ENCODE measurements at regions not wholly inside any gene's neighbourhood (a gene's known extent, or its start where the extent isn't known, plus 50 kb on each side); places are given as distances from the start of the nearest gene placed in this dataset.

GRCh38 chr2:239570216-239570925 lies 169.6 kb upstream of the HDAC4 start:
- intact Hi-C loops (cut with micrococcal nuclease): no loop called here
- H3K79me2 ChIP-seq (ENCODE audit: control insufficient read depth, insufficient read depth, low read length): no peaks in the 10 kb centered on the region
- ChIA-PET POLR2A (no interaction called here), CTCF (no interaction called here)
- FAIRE-seq: no peak
- H3K4me1 ChIP-seq (ENCODE audit: control insufficient read depth, extremely low read depth, insufficient read depth, low read length): no peaks in the 10 kb centered on the region
- no peaks in the 10 kb centered on the region for H3K9me1 ChIP-seq (replicated peaks; ENCODE audit: control insufficient read depth, extremely low read depth, insufficient read depth, low read length)
- no TSS peak for BruUV-seq (replicated peaks)
- H4K20me1 ChIP-seq (replicated peaks; ENCODE audit: control insufficient read depth, extremely low read depth, insufficient read depth, low read length): no peaks in the 10 kb centered on the region
- TF ChIP-seq MAX (IDR thresholded peaks at IDR 0.05; ENCODE audit: insufficient read depth, insufficient read length): no peak
- TF ChIP-seq POLR2A (IDR thresholded peaks at IDR 0.05; ENCODE audit: low read depth, low read length): no peak
- no peak for TF ChIP-seq CTCF (IDR thresholded peaks at IDR 0.05; ENCODE audit: extremely low read depth in 1 of 2, insufficient read depth in 1 of 2, low read depth in 1 of 2, low read length in 2 of 2)
- H3K9me3 ChIP-seq (replicated peaks; ENCODE audit: control insufficient read depth, insufficient read depth, low read length): no peaks in the 10 kb centered on the region
- no peak for DNase-seq (ENCODE audit: low read depth, low spot score)
- H3K36me3 ChIP-seq (ENCODE audit: control insufficient read depth in 2 of 2, extremely low read depth in 1 of 2, insufficient read depth in 2 of 2, low read length in 2 of 2): no peaks in the 10 kb centered on the region
- dilution Hi-C loops (cut with MboI; ENCODE audit: extremely low pct_ligation_motif_present, low sequenced_read_pairs): no loop called here
- H3K4me3 ChIP-seq (replicated peaks in 1 of 3; ENCODE audit: insufficient read depth in 1 of 3, low read depth in 1 of 3, low read length in 3 of 3): no peak overlapping the region
- no peak overlapping the region for H3K27ac ChIP-seq (ENCODE audit: insufficient read depth, low read depth, low read length)
- H2AFZ ChIP-seq (ENCODE audit: low read depth, low read length): no peak overlapping the region
- no peak overlapping the region for H3K4me2 ChIP-seq (ENCODE audit: insufficient read depth, low read length)
- H3K27me3 ChIP-seq (ENCODE audit: control insufficient read depth in 2 of 2, insufficient read depth in 2 of 2, low read length in 2 of 2): no peaks in the 10 kb centered on the region
- H3K9ac ChIP-seq (replicated peaks; ENCODE audit: extremely low read depth, insufficient read depth, low read length): no peak overlapping the region

GRCh38 chr2:239569401-239570090 lies 168.7 kb upstream of the HDAC4 start:
- Histone ChIP-seq H3K27me3 (ENCODE audit: control insufficient read depth in 2 of 2, insufficient read depth in 2 of 2, low read length in 2 of 2) (no peaks in the 10 kb centered on the region), H2AFZ (ENCODE audit: low read depth, low read length) (no peak overlapping the region), H3K36me3 (ENCODE audit: control insufficient read depth in 2 of 2, extremely low read depth in 1 of 2, insufficient read depth in 2 of 2, low read length in 2 of 2) (no peaks in the 10 kb centered on the region), H3K9me3 (replicated peaks; ENCODE audit: control insufficient read depth, insufficient read depth, low read length) (peaks cover 2% of the 10 kb centered on the region), H3K9ac (replicated peaks; ENCODE audit: extremely low read depth, insufficient read depth, low read length) (no peak overlapping the region), H3K4me3 (replicated peaks in 1 of 3; ENCODE audit: insufficient read depth in 1 of 3, low read depth in 1 of 3, low read length in 3 of 3) (no peak overlapping the region), H3K4me2 (ENCODE audit: insufficient read depth, low read length) (no peak overlapping the region), H3K4me1 (ENCODE audit: control insufficient read depth, extremely low read depth, insufficient read depth, low read length) (no peaks in the 10 kb centered on the region), H3K27ac (ENCODE audit: insufficient read depth, low read depth, low read length) (no peak overlapping the region), H3K79me2 (ENCODE audit: control insufficient read depth, insufficient read depth, low read length) (no peaks in the 10 kb centered on the region), H4K20me1 (replicated peaks; ENCODE audit: control insufficient read depth, extremely low read depth, insufficient read depth, low read length) (no peaks in the 10 kb centered on the region), H3K9me1 (replicated peaks; ENCODE audit: control insufficient read depth, extremely low read depth, insufficient read depth, low read length) (no peaks in the 10 kb centered on the region)
- ChIA-PET POLR2A (no interaction called here), CTCF (no interaction called here)
- no peak for DNase-seq (ENCODE audit: low read depth, low spot score)
- intact Hi-C loops (cut with micrococcal nuclease) (no loop called here), dilution Hi-C loops (cut with MboI; ENCODE audit: extremely low pct_ligation_motif_present, low sequenced_read_pairs) (no loop called here)
- FAIRE-seq: no peak
- BruUV-seq (replicated peaks): no TSS peak
- TF ChIP-seq JUN (IDR thresholded peaks at IDR 0.05; ENCODE audit: borderline replicate concordance, insufficient read depth, insufficient read length, low read depth) (no peak), POLR2A (IDR thresholded peaks at IDR 0.05; ENCODE audit: low read depth, low read length) (no peak), MAX (IDR thresholded peaks at IDR 0.05; ENCODE audit: insufficient read depth, insufficient read length) (no peak), FOS (IDR thresholded peaks at IDR 0.05; ENCODE audit: borderline replicate concordance, insufficient read depth, low read length) (no peak), CTCF (IDR thresholded peaks at IDR 0.05; ENCODE audit: extremely low read depth in 1 of 2, insufficient read depth in 1 of 2, low read depth in 1 of 2, low read length in 2 of 2) (no peak)
